GM19324 (cell line): ENCODE measurements at regions not wholly inside any gene's neighbourhood (a gene's known extent, or its start where the extent isn't known, plus 50 kb on each side); places are given as distances from the start of the nearest gene placed in this dataset.

Experiments
- ATAC-seq: cut with Tn5 transposase; IDR thresholded peaks from one replicate; pipeline ENCODE4 v1.9.1; 2021; ENCODE audit warnings: mild to moderate bottlenecking, moderate library complexity; ENCODE audit not compliant: unreplicated experiment, low FRiP score

- no peak for ATAC-seq
Observed at GRCh38 chr17:79379700-79380445, 231.0 kb downstream of the RBFOX3 start.

GRCh38 chr17:79377230-79377786 lies 233.5 kb downstream of the RBFOX3 start:
- ATAC-seq, result no peak

GRCh38 chr17:79374807-79375206 lies 236.0 kb downstream of the RBFOX3 start:
- ATAC-seq, result no peak

GRCh38 chr17:79374087-79374689 lies 236.7 kb downstream of the RBFOX3 start:
- ATAC-seq, result no peak

- ATAC-seq, result no peak
Observed at GRCh38 chr17:79372470-79373238, 238.2 kb downstream of the RBFOX3 start.

GRCh38 chr17:79371984-79372383 lies 238.9 kb downstream of the RBFOX3 start:
- no peak for ATAC-seq

GRCh38 chr17:79370594-79370993 lies 240.3 kb downstream of the RBFOX3 start:
- no peak for ATAC-seq

- no peak for ATAC-seq
Observed at GRCh38 chr17:79370126-79370525, 240.7 kb downstream of the RBFOX3 start.

- no peak for ATAC-seq
Observed at GRCh38 chr17:79369532-79369931, 241.3 kb downstream of the RBFOX3 start.

- no peak for ATAC-seq
Observed at GRCh38 chr17:79369001-79369400, 241.8 kb downstream of the RBFOX3 start.

GRCh38 chr17:79368521-79368920 lies 242.3 kb downstream of the RBFOX3 start:
- no peak for ATAC-seq

GRCh38 chr17:79366988-79367571 lies 243.8 kb downstream of the RBFOX3 start:
- no peak for ATAC-seq

GRCh38 chr17:79365836-79366770 lies 244.7 kb downstream of the RBFOX3 start:
- ATAC-seq, result no peak

- ATAC-seq, result no peak
Observed at GRCh38 chr17:79365351-79365750, 245.5 kb downstream of the RBFOX3 start.

GRCh38 chr17:79364315-79365094 lies 246.3 kb downstream of the RBFOX3 start:
- no peak for ATAC-seq

- ATAC-seq, result no peak
Observed at GRCh38 chr17:79363552-79364275, 247.1 kb downstream of the RBFOX3 start.

- ATAC-seq, result no peak
Observed at GRCh38 chr17:79362772-79363305, 248.0 kb downstream of the RBFOX3 start.
